Astrocyte of the cerebellum (primary cell): ENCODE measurements at regions not wholly inside any gene's neighbourhood (a gene's known extent, or its start where the extent isn't known, plus 50 kb on each side); places are given as distances from the start of the nearest gene placed in this dataset.

Experiments
- DNase-seq: peaks from one replicate; pipeline ENCODE4 v3.0.0-alpha.2; 2011; ENCODE audit warnings: low read depth
- H3K4me3 ChIP-seq: 2 replicates; pipeline ENCODE4 v1.5.1; 2011; ENCODE audit warnings: mild to moderate bottlenecking, low read depth, low read length, moderate library complexity
- CTCF ChIP-seq: IDR thresholded peaks from 2 replicates; pipeline ENCODE4 v1.5.1; 2012; ENCODE audit warnings: low read length, low read depth, moderate library complexity, mild to moderate bottlenecking; ENCODE audit errors: missing control alignments
- in situ Hi-C: cut with HindIII; loops from 2 replicates; pipeline ENCODE4 v1.10.0; 2017; ENCODE audit warnings: low sequenced_read_pairs

- H3K4me3 ChIP-seq: no peak overlapping the region
- no peak for TF ChIP-seq CTCF
- in situ Hi-C loops: no loop called here
- DNase-seq: no peak
Measured at GRCh38 chr12:123042833-123043232, 62.4 kb downstream of the ARL6IP4 start.

DNA sequence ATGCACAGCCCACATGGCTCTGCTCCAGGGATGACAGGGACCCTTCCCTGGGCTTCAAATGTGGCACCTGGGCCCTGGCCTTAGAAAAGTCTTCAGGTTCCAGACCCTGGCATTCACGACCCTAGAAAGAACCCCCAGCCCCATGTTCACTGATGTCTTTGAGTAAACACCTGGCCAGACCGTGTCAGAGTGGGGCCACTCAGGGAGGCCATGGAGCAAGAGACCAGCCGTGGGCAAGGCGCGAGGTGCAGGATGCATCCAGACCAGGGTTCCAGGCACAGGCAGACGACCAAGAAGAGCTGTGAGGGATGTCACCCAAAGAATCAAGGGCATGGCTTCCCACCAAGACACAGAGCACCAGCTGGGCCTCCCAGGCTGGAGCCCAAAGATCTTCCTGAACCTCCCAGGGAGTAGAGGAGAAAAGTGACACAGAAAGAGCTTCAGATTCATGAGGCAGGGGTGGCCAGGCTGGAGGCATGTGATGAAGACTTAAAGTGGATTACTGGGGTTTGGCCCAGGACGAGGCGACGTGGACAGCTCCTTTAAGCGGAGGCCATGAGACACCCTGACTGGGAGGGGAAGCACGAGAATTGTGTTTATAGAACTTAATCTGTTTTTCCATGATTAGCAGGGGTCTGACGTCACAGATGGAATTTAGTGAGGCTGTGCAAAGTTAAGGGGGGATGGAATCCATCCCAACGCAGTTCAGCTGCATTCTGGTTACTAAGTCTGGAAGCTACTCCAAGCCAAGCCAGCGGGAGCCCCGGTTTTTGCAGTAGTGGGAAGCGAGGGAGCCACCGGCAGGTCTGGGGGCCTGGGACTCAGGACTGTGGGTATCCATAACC is 61.6 kb downstream of the ARL6IP4 start:
- TF ChIP-seq CTCF: no peak
- in situ Hi-C loops: no loop called here
- no peak for DNase-seq
- H3K4me3 ChIP-seq: no peak overlapping the region

GRCh38 chr12:123041042-123041531 is 60.6 kb downstream of the ARL6IP4 start:
- no peak for TF ChIP-seq CTCF
- no peak overlapping the region for H3K4me3 ChIP-seq
- in situ Hi-C loops: no loop called here
- no peak for DNase-seq

DNA sequence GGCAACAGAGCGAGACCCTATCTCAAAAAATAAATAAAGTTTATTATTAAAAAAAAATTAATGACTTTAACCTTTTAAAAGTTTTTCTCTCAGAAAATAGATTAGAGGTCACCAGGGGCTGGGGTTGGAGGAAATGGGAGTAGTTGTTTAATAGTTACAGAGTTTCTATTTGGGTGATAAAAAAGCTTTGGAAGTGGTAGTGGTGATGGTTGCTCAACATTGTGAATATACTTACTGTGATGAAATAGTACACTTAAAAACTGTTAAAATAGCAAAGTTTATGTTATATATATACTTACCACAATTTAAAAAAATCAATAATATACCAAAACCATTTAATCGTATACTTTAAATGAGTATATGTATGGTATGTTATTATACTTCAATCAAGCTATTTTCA is 59.6 kb downstream of the ARL6IP4 start:
- no peak overlapping the region for H3K4me3 ChIP-seq
- no peak for TF ChIP-seq CTCF
- in situ Hi-C loops: no loop called here
- no peak for DNase-seq

DNA sequence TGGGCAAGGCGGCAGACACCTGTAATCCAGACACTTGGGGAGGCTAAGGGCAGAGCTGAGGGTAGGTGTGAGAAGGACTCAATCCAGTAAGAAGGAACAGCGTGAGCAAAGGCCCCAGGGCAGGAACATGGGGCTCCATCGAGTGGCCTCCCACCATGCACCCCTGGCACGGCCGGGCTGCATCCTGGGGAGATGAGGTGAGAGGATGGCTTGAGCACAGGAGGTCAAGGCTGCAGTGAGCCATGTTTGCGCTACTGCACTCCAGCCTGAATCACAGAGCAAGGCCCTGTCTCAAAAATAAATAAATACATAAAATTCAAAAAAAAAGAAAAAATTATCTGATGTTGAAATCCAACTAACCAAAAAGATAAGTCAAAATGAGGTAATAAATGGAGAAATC is 58.5 kb downstream of the ARL6IP4 start:
- DNase-seq: no peak
- TF ChIP-seq CTCF: no peak
- H3K4me3 ChIP-seq: no peak overlapping the region
- in situ Hi-C loops: no loop called here

GRCh38 chr12:123038486-123038885 is 58.0 kb downstream of the ARL6IP4 start:
- in situ Hi-C loops: no loop called here
- no peak for DNase-seq
- TF ChIP-seq CTCF: no peak

More at GRCh38 chr12:123038486-123038885, 58.0 kb downstream of the ARL6IP4 start:
- no peak overlapping the region for H3K4me3 ChIP-seq
